GM21528 (cell line): ENCODE measurements at regions not wholly inside any gene's neighbourhood (a gene's known extent, or its start where the extent isn't known, plus 50 kb on each side); places are given as distances from the start of the nearest gene placed in this dataset.
"Not testable (repeated sequence)": the region's sequence is repeated elsewhere in the genome, so short reads cannot be mapped to it uniquely, and the experiment has no call there.

Experiments
- ATAC-seq: cut with Tn5 transposase; IDR thresholded peaks from one replicate; pipeline ENCODE4 v1.9.1; 2021; ENCODE audit warnings: mild to moderate bottlenecking, moderate library complexity; ENCODE audit not compliant: unreplicated experiment, low FRiP score

GRCh38 chr17:70560471-70560870 is 391.1 kb downstream of the KCNJ2 start:
- no peak for ATAC-seq

- ATAC-seq, result no peak
Measured at GRCh38 chr17:70562137-70562536, 392.8 kb downstream of the KCNJ2 start.

GRCh38 chr17:70563281-70563820 is 394.0 kb downstream of the KCNJ2 start:
- ATAC-seq, result no peak

- no peak for ATAC-seq
Measured at GRCh38 chr17:70564006-70564620, 394.8 kb downstream of the KCNJ2 start.

- no peak for ATAC-seq
Measured at GRCh38 chr17:70569128-70569527, 399.8 kb downstream of the KCNJ2 start.

- ATAC-seq, result no peak
Measured at GRCh38 chr17:70577456-70577855, 408.1 kb downstream of the KCNJ2 start.

GRCh38 chr17:70581459-70581858 is 412.1 kb downstream of the KCNJ2 start:
- ATAC-seq, result no peak

- no peak for ATAC-seq
Measured at GRCh38 chr17:70582777-70583176, 413.4 kb downstream of the KCNJ2 start.

- ATAC-seq, result no peak
Measured at GRCh38 chr17:70584255-70584654, 414.9 kb downstream of the KCNJ2 start.

GRCh38 chr17:70588003-70588402 is 418.7 kb downstream of the KCNJ2 start:
- ATAC-seq, result no peak

GRCh38 chr17:70597774-70598173 is 428.4 kb downstream of the KCNJ2 start:
- no peak for ATAC-seq

GRCh38 chr17:70599198-70599597 is 429.9 kb downstream of the KCNJ2 start:
- no peak for ATAC-seq

- not testable (repeated sequence) for ATAC-seq
Measured at GRCh38 chr17:70599945-70600344, 430.6 kb downstream of the KCNJ2 start.

GRCh38 chr17:70603226-70603625 is 433.9 kb downstream of the KCNJ2 start:
- ATAC-seq, result no peak

GRCh38 chr17:70604854-70605253 is 435.5 kb downstream of the KCNJ2 start:
- no peak for ATAC-seq

- no peak for ATAC-seq
Measured at GRCh38 chr17:70606086-70606485, 436.8 kb downstream of the KCNJ2 start.

- ATAC-seq, result no peak
Measured at GRCh38 chr17:70608193-70608592, 438.9 kb downstream of the KCNJ2 start.

GRCh38 chr17:70608957-70609356 is 439.6 kb downstream of the KCNJ2 start:
- no peak for ATAC-seq

GRCh38 chr17:70609566-70609965 is 440.2 kb downstream of the KCNJ2 start:
- no peak for ATAC-seq

- no peak for ATAC-seq
Measured at GRCh38 chr17:70610161-70610560, 440.8 kb downstream of the KCNJ2 start.

- ATAC-seq, result no peak
Measured at GRCh38 chr17:70613681-70614080, 444.3 kb downstream of the KCNJ2 start.

GRCh38 chr17:70615831-70616230 is 446.5 kb downstream of the KCNJ2 start:
- no peak for ATAC-seq

- ATAC-seq, result no peak
Measured at GRCh38 chr17:70618641-70619040, 449.3 kb downstream of the KCNJ2 start.
